Keratinocyte (primary cell): ENCODE measurements at regions not wholly inside any gene's neighbourhood (a gene's known extent, or its start where the extent isn't known, plus 50 kb on each side); places are given as distances from the start of the nearest gene placed in this dataset.

Source experiments
- DNase-seq: peaks from one replicate; pipeline ENCODE4 v3.0.0-alpha.2; 2011; ENCODE audit warnings: low read depth, missing footprints, low spot score
- FAIRE-seq: peaks from 2 replicates; lab custom pipeline; 2011; peaks lifted over from hg19 to GRCh38; lab: Jason Lieb, UNC
- H2AFZ ChIP-seq: 2 replicates; pipeline ENCODE4 v1.6.0; 2012; ENCODE audit warnings: low read length, control low read depth, inconsistent platforms; ENCODE audit not compliant: control insufficient read depth
- H3K27ac ChIP-seq: 2 replicates; pipeline ENCODE4 v1.5.1; 2011; ENCODE audit warnings: low read length; ENCODE audit not compliant: control insufficient read depth, insufficient read depth
- H3K27me3 ChIP-seq: 3 replicates; pipeline ENCODE4 v1.6.0; 2011; ENCODE audit warnings: low read length; ENCODE audit not compliant: control insufficient read depth, insufficient read depth; ENCODE audit errors: extremely low read depth
- H3K36me3 ChIP-seq, 2 experiments: 2 replicates in 1 of 2; 3 replicates in 1 of 2; pipeline ENCODE4 v1.5.1; 2011; ENCODE audit warnings: low read length in 2 of 2, mild to moderate bottlenecking in 1 of 2; ENCODE audit not compliant: control insufficient read depth in 2 of 2, insufficient read depth in 2 of 2; ENCODE audit errors: extremely low read depth in 1 of 2
- H3K4me1 ChIP-seq: 3 replicates; pipeline ENCODE4 v1.5.1; 2011; ENCODE audit warnings: low read length; ENCODE audit not compliant: control insufficient read depth, insufficient read depth; ENCODE audit errors: extremely low read depth
- H3K4me2 ChIP-seq: 3 replicates; pipeline ENCODE4 v1.6.0; 2011; ENCODE audit warnings: low read depth, low read length; ENCODE audit not compliant: control insufficient read depth, insufficient read depth; ENCODE audit errors: extremely low read depth
- H3K4me3 ChIP-seq, 3 experiments: fragments of 200-600 bp in 1 of 3; sonication (generic) in 1 of 3; 2 replicates in 2 of 3; 3 replicates in 1 of 3; pipeline ENCODE4 v1.5.1; 2011 to 2016; ENCODE audit warnings: low read length in 3 of 3, mild to moderate bottlenecking in 3 of 3, control low read depth in 2 of 3, inconsistent platforms in 1 of 3, low read depth in 1 of 3, mixed read lengths in 1 of 3, mixed run types in 1 of 3, moderate library complexity in 1 of 3; ENCODE audit not compliant: control insufficient read depth in 2 of 3, insufficient read depth in 2 of 3; ENCODE audit errors: extremely low read depth in 1 of 3
- H3K79me2 ChIP-seq: 2 replicates; pipeline ENCODE4 v1.6.0; 2012; ENCODE audit warnings: low read length; ENCODE audit not compliant: control insufficient read depth, insufficient read depth
- H3K9ac ChIP-seq: 3 replicates; pipeline ENCODE4 v1.6.0; 2011; ENCODE audit warnings: low read length; ENCODE audit not compliant: control insufficient read depth, insufficient read depth; ENCODE audit errors: extremely low read depth
- H3K9me1 ChIP-seq: 3 replicates; pipeline ENCODE4 v1.6.0; 2011; ENCODE audit warnings: low read length; ENCODE audit not compliant: control insufficient read depth, insufficient read depth; ENCODE audit errors: extremely low read depth
- H3K9me3 ChIP-seq: 2 replicates; pipeline ENCODE4 v1.5.1; 2012; ENCODE audit warnings: low read depth, low read length; ENCODE audit not compliant: control insufficient read depth
- H4K20me1 ChIP-seq: 3 replicates; pipeline ENCODE4 v1.6.0; 2011; ENCODE audit warnings: low read length; ENCODE audit not compliant: control insufficient read depth, insufficient read depth; ENCODE audit errors: extremely low read depth
- CTCF ChIP-seq, 3 experiments: IDR thresholded peaks in 1 of 3; conservative IDR thresholded peaks in 1 of 3; optimal IDR thresholded peaks in 1 of 3; 2 replicates in 2 of 3; 3 replicates in 1 of 3; pipeline versions ENCODE3 to v1.5.1; 2011; ENCODE audit warnings: low read length in 3 of 3, mild to moderate bottlenecking in 3 of 3, moderate library complexity in 2 of 3, control low read depth in 1 of 3, inconsistent platforms in 1 of 3; ENCODE audit not compliant: insufficient read depth in 2 of 3; ENCODE audit errors: extremely low read depth in 1 of 3
- EZH2 ChIP-seq: IDR thresholded peaks from one replicate; pipeline ENCODE4 v1.6.1; 2012; ENCODE audit warnings: inconsistent platforms, mild to moderate bottlenecking, low read length, moderate library complexity
- dilution Hi-C: fragments of 300-500 bp; cut with MboI; formaldehyde crosslinking; loops from one replicate; pipeline ENCODE4 v1.7.0; 2020; ENCODE audit warnings: low sequenced_read_pairs; ENCODE audit not compliant: extremely low pct_ligation_motif_present

- Histone ChIP-seq H3K9me3 (no peaks in the 10 kb centered on the region), H4K20me1 (no peaks in the 10 kb centered on the region), H3K4me2 (no peak overlapping the region), H3K9ac (no peak overlapping the region), H2AFZ (no peak overlapping the region), H3K27ac (no peak overlapping the region), H3K79me2 (no peaks in the 10 kb centered on the region), H3K27me3 (no peaks in the 10 kb centered on the region), H3K36me3 (no peaks in the 10 kb centered on the region), H3K4me3 (no peak overlapping the region), H3K9me1 (no peaks in the 10 kb centered on the region), H3K4me1 (no peaks in the 10 kb centered on the region)
- no peak for DNase-seq
- dilution Hi-C loops = no loop called here
- no peak for TF ChIP-seq EZH2
- TF ChIP-seq CTCF (optimal IDR thresholded peaks at IDR 0.05 in 1 of 3, IDR thresholded peaks at IDR 0.05 in 1 of 3, conservative IDR thresholded peaks at IDR 0.05 in 1 of 3; ENCODE audit: extremely low read depth in 1 of 3, insufficient read depth in 2 of 3, low read length in 3 of 3) = no peak
- FAIRE-seq = no peak
Measured at GRCh38 chr9:100775912-100776311, 198.0 kb downstream of the CAVIN4 start.

DNA sequence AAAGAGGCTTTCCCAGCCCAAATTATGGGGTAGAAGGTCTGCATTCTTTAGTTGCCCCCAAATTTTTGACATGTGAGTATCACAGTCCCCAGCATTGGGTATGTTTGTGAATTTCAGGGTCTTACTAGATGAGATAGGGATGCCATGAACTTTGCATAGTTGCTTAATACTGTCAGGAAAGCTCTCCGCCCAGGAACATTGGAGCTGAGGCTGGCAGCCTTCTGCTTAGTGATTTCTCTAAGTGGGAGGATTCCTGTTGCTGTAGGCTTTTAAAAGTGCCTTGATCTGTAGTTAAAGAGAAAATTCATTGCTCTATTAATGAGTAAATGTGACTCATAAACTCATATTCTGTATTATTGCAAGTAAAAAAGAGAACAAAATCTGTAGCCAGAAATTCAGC lies 206.9 kb downstream of the CAVIN4 start:
- no peaks in the 10 kb centered on the region for H3K27me3 ChIP-seq
- dilution Hi-C loops = no loop called here
- no peak for FAIRE-seq

More for the DNA sequence above, 206.9 kb downstream of the CAVIN4 start:
- Histone ChIP-seq H3K79me2 (no peaks in the 10 kb centered on the region), H3K36me3 (no peaks in the 10 kb centered on the region), H3K4me1 (no peaks in the 10 kb centered on the region), H2AFZ (no peak overlapping the region), H3K9ac (no peak overlapping the region), H3K9me1 (no peaks in the 10 kb centered on the region), H4K20me1 (no peaks in the 10 kb centered on the region), H3K27ac (no peak overlapping the region), H3K4me3 (no peak overlapping the region), H3K4me2 (no peak overlapping the region), H3K9me3 (no peaks in the 10 kb centered on the region)
- TF ChIP-seq EZH2 (no peak), CTCF (optimal IDR thresholded peaks at IDR 0.05 in 1 of 3, IDR thresholded peaks at IDR 0.05 in 1 of 3, conservative IDR thresholded peaks at IDR 0.05 in 1 of 3; ENCODE audit: extremely low read depth in 1 of 3, insufficient read depth in 2 of 3, low read length in 3 of 3) (no peak)
- DNase-seq = no peak
